GM12878 (cell line): ENCODE measurements at regions not wholly inside any gene's neighbourhood (a gene's known extent, or its start where the extent isn't known, plus 50 kb on each side); places are given as distances from the start of the nearest gene placed in this dataset.

ENCODE experiments used
- ATAC-seq: fragments of 200-7000 bp; cut with Tn5 transposase; 3 replicates; pipeline ENCODE4 v1.9.1; 2020; ENCODE audit warnings: mild to moderate bottlenecking, moderate library complexity
- BruUV-seq: library from RNA; stranded (reverse); fragments of 400-500 nt; replicated peaks from 2 replicates; lab custom pipeline; 2021; lab: Mats Ljungman, UMichigan
- CTCF ChIA-PET: fragments of 300-600 bp; sonication (Branson Sonifier 250); formaldehyde crosslinking; extraction: SDS; loops from one replicate; lab custom pipeline; 2021; ENCODE audit warnings: inconsistent platforms; lab: Yijun Ruan, JAX
- POLR2A ChIA-PET: fragments of 350-600 bp; formaldehyde crosslinking; extraction: SDS; loops from one replicate; lab custom pipeline; 2021; ENCODE audit warnings: inconsistent platforms; lab: Charles Lee
- RAD21 ChIA-PET: fragments of 300-600 bp; sonication (Branson Sonifier 250); formaldehyde crosslinking; loops from one replicate; lab custom pipeline; 2023; ENCODE audit warnings: antibody characterized with exemption; ENCODE audit not compliant: unreplicated experiment; lab: Charles Lee
- SMC1A ChIA-PET: fragments of 300-600 bp; sonication (Branson Sonifier 250); formaldehyde crosslinking; loops from one replicate; lab custom pipeline; 2023; ENCODE audit not compliant: unreplicated experiment, uncharacterized antibody; lab: Charles Lee
- DNase-seq: peaks from one replicate; pipeline ENCODE4 v3.0.0-alpha.2; 2011; ENCODE audit warnings: low read depth, low spot score
- FAIRE-seq: peaks from 3 replicates; lab custom pipeline; 2011; peaks lifted over from hg19 to GRCh38; lab: Jason Lieb, UNC
- H2AFZ ChIP-seq: 2 replicates; pipeline ENCODE4 v1.6.0; 2011; ENCODE audit warnings: low read depth, low read length, control low read depth; ENCODE audit not compliant: control insufficient read depth
- H3K27ac ChIP-seq: 2 replicates; pipeline ENCODE4 v1.5.1; 2011; ENCODE audit warnings: control low read depth; ENCODE audit not compliant: control insufficient read depth, insufficient read depth
- H3K27me3 ChIP-seq, 2 experiments: replicated peaks in 1 of 2; 2 replicates each; pipeline versions ENCODE4 v1.6.0 to v1.6.1; 2011; ENCODE audit warnings: low read length in 1 of 2; ENCODE audit not compliant: control insufficient read depth in 2 of 2, insufficient read depth in 2 of 2
- H3K36me3 ChIP-seq, 2 experiments: 2 replicates each; pipeline ENCODE4 v1.5.1; 2011; ENCODE audit warnings: low read length in 1 of 2; ENCODE audit not compliant: control insufficient read depth in 2 of 2, insufficient read depth in 2 of 2
- H3K4me1 ChIP-seq: 2 replicates; pipeline ENCODE4 v1.6.1; 2011; ENCODE audit warnings: mild to moderate bottlenecking, low read length, moderate library complexity, mixed read lengths; ENCODE audit not compliant: control insufficient read depth, insufficient read depth
- H3K4me2 ChIP-seq: 2 replicates; pipeline ENCODE4 v1.6.0; 2011; ENCODE audit warnings: control low read depth; ENCODE audit not compliant: control insufficient read depth, insufficient read depth
- H3K4me3 ChIP-seq: fragments of 200-600 bp; sonication (generic); 2 replicates; pipeline ENCODE4 v1.5.1; 2016
- H3K79me2 ChIP-seq: 2 replicates; pipeline ENCODE4 v1.6.0; 2011; ENCODE audit warnings: low read length; ENCODE audit not compliant: control insufficient read depth, insufficient read depth
- H3K9ac ChIP-seq: 2 replicates; pipeline ENCODE4 v1.8.0; 2011; ENCODE audit warnings: low read length, control low read depth, mixed read lengths; ENCODE audit not compliant: control insufficient read depth, insufficient read depth
- H3K9me3 ChIP-seq: replicated peaks from 3 replicates; pipeline ENCODE4 v1.5.1; 2011; ENCODE audit warnings: mild to moderate bottlenecking, low read length; ENCODE audit not compliant: control insufficient read depth, insufficient read depth
- H4K20me1 ChIP-seq: 2 replicates; pipeline ENCODE4 v1.6.0; 2011; ENCODE audit not compliant: control insufficient read depth, insufficient read depth
- ETV6 ChIP-seq, 2 experiments: fragments of 450-650 bp in 1 of 2; IDR thresholded peaks in 1 of 2; conservative IDR thresholded peaks in 1 of 2; 2 replicates each; pipeline ENCODE4 v1.6.1; 2014; ENCODE audit warnings: antibody characterized with exemption in 1 of 2, borderline replicate concordance in 1 of 2, low read depth in 1 of 2, mild to moderate bottlenecking in 1 of 2, moderate library complexity in 1 of 2
- JUND ChIP-seq: IDR thresholded peaks from 2 replicates; pipeline ENCODE4 v1.6.1; 2012; ENCODE audit warnings: low read depth, mild to moderate bottlenecking, low read length, improper control_type of control experiment, moderate library complexity
- KAT2A ChIP-seq: conservative IDR thresholded peaks from 2 replicates; pipeline ENCODE4 v1.6.1; 2011; ENCODE audit warnings: low read depth, low read length; ENCODE audit not compliant: control insufficient read depth
- KLF5 ChIP-seq: fragments of 450-650 bp; IDR thresholded peaks from 2 replicates; pipeline ENCODE4 v1.6.1; 2014; ENCODE audit warnings: mild to moderate bottlenecking; ENCODE audit not compliant: partially characterized antibody
- MTA3 ChIP-seq: IDR thresholded peaks from 2 replicates; pipeline ENCODE4 v1.6.1; 2012; ENCODE audit warnings: low read length, inconsistent platforms, borderline replicate concordance
- NR2F1 ChIP-seq: fragments of 450-650 bp; conservative IDR thresholded peaks from 2 replicates; pipeline ENCODE4 v1.6.1; 2017; ENCODE audit warnings: mild to moderate bottlenecking
- POLR2AphosphoS2 ChIP-seq: IDR thresholded peaks from 2 replicates; pipeline ENCODE4 v1.6.1; 2011; ENCODE audit warnings: low read depth, mild to moderate bottlenecking, low read length, improper control_type of control experiment, moderate library complexity
- RCOR1 ChIP-seq: conservative IDR thresholded peaks from 2 replicates; pipeline ENCODE4 v1.6.1; 2012; ENCODE audit warnings: low read depth, low read length, improper control_type of control experiment
- YBX1 ChIP-seq: fragments of 450-650 bp; IDR thresholded peaks from 2 replicates; pipeline ENCODE4 v1.6.1; 2016; ENCODE audit warnings: antibody characterized with exemption
- YY1 ChIP-seq: IDR thresholded peaks from 2 replicates; pipeline ENCODE4 v1.6.1; 2011; ENCODE audit warnings: low read depth, mild to moderate bottlenecking, low read length
- WGBS: methylation state at CpG from one replicate; pipeline ENCODE4 v1.1.6; 2016; ENCODE audit warnings: low lambda C conversion rate; ENCODE audit not compliant: insufficient replicate concordance, insufficient coverage; ENCODE audit errors: missing lambda C conversion rate; 5-methylcytosine and 5-hydroxymethylcytosine counted together
- in situ Hi-C: fragments of 300-500 bp; cut with MboI; formaldehyde crosslinking; loops from 9 replicates; pipeline ENCODE4 v1.14.3; 2018; ENCODE audit warnings: mixed read lengths
- intact Hi-C: fragments of 100-400 bp; cut with micrococcal nuclease; formaldehyde crosslinking; loops from one replicate; pipeline ENCODE4 v1.14.2; 2022; ENCODE audit not compliant: unreplicated experiment
- TF ChIP-seq, protein P1 (sequence below), 3 experiments: IDR thresholded peaks in 2 of 3; conservative IDR thresholded peaks in 1 of 3; 2 replicates each; pipeline ENCODE4 v1.5.1; 2011; ENCODE audit warnings: low read depth in 3 of 3, low read length in 3 of 3, mild to moderate bottlenecking in 3 of 3, control low read depth in 2 of 3, moderate library complexity in 2 of 3, inconsistent platforms in 1 of 3, mixed read lengths in 1 of 3; ENCODE audit not compliant: control insufficient read depth in 2 of 3, insufficient read depth in 1 of 3; ENCODE audit errors: extremely low read depth in 1 of 3
- TF ChIP-seq, protein P2 (sequence below): fragments of 450-650 bp; IDR thresholded peaks from 2 replicates; pipeline ENCODE4 v1.6.1; 2018; ENCODE audit warnings: borderline replicate concordance, mild to moderate bottlenecking; ENCODE audit not compliant: partially characterized antibody

DNA sequence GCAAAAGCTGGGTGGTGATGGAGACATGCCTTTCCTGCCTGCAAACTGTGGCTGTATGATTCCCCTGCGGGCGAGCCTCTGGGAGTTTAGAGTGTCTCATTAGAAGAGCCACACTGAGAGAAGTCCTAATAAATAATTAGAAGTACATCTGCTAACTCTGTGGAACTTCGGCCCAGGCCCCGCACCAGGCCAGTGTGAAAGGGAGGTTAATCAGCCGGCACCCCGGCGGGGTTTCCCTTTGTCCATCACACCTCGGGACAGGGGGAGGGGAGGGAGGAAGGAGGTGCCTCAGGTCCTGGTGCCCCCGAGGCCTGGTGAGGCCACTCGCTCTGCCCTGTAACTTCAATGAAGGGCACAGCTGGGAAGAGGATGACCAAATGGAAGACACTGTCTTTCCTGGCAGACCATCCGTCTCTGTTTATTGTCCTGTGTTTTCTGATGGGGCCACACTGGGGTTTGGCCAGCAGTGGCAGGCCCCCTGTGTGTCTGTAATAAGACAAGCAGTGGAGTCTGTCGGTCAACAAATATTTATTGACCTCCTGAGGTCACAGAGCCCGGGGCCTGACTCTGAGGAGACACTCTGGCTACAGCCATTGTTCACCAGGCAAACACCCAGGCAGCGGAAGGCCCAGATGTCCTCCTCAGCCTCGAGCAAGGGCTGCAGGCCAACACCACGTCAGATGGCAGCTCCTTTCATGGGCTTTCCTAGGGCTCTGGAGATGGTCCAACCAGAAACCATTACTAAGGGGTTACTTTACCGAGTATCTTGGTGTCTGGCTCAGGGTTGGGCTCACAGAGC, 267.5 kb upstream of the RAB4A start (continued):
- TF ChIP-seq, protein P1, sequence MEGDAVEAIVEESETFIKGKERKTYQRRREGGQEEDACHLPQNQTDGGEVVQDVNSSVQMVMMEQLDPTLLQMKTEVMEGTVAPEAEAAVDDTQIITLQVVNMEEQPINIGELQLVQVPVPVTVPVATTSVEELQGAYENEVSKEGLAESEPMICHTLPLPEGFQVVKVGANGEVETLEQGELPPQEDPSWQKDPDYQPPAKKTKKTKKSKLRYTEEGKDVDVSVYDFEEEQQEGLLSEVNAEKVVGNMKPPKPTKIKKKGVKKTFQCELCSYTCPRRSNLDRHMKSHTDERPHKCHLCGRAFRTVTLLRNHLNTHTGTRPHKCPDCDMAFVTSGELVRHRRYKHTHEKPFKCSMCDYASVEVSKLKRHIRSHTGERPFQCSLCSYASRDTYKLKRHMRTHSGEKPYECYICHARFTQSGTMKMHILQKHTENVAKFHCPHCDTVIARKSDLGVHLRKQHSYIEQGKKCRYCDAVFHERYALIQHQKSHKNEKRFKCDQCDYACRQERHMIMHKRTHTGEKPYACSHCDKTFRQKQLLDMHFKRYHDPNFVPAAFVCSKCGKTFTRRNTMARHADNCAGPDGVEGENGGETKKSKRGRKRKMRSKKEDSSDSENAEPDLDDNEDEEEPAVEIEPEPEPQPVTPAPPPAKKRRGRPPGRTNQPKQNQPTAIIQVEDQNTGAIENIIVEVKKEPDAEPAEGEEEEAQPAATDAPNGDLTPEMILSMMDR (IDR thresholded peaks at IDR 0.05 in 2 of 3, conservative IDR thresholded peaks at IDR 0.05 in 1 of 3; ENCODE audit: control insufficient read depth in 2 of 3, extremely low read depth in 1 of 3, insufficient read depth in 1 of 3, low read depth in 3 of 3, low read length in 3 of 3) = no peak
- TF ChIP-seq, protein P2, sequence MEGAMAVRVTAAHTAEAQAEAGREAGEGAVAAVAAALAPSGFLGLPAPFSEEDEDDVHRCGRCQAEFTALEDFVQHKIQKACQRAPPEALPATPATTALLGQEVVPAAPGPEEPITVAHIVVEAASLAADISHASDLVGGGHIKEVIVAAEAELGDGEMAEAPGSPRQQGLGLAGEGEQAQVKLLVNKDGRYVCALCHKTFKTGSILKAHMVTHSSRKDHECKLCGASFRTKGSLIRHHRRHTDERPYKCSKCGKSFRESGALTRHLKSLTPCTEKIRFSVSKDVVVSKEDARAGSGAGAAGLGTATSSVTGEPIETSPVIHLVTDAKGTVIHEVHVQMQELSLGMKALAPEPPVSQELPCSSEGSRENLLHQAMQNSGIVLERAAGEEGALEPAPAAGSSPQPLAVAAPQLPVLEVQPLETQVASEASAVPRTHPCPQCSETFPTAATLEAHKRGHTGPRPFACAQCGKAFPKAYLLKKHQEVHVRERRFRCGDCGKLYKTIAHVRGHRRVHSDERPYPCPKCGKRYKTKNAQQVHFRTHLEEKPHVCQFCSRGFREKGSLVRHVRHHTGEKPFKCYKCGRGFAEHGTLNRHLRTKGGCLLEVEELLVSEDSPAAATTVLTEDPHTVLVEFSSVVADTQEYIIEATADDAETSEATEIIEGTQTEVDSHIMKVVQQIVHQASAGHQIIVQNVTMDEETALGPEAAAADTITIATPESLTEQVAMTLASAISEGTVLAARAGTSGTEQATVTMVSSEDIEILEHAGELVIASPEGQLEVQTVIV = no peak
- no peak for TF ChIP-seq YY1

DNA sequence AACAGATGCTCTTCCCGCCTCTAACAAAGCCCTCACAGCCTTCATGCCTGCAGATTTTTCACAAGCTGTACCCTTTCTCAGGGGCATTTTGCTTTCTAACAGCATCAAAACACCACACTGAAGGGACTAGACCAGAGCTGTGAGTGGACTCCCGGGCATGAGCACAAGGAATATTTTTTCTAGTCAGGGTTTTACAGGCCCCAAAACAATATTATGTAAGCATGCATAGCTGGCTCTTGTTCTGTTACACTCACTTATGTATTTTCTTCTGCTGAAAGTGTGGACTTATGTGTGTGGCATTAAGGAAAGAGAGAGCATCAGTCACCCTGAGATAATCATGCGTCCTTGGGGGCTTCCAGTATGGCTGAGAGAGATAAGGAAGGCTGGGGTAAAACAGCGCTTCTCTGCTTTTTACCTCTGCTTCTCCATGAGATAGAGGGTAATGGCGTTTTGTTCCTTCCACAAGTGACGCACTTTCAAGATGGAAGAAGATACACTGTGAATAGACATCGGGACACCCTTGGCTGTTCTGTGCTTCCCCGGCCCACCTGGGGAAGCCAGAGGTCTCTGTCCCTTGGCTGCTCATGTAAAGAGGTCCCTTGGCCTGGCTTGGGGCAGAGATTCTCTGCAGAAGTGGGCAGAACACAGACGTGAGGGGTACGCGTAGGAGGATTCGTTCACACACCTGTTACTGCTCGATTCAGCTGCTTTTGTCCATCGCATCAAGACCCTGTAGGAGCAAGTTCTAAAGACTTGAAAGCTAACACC, 266.7 kb upstream of the RAB4A start:
- no peak for FAIRE-seq
- H3K27ac ChIP-seq = no peak overlapping the region
- SMC1A ChIA-PET = interaction anchor here (0.6 kb wide), 1 partner anchor 20 kb away, joined by 3 read pairs; no protein-coding TSS in a partner anchor
- peaks cover 1 to 3% of the 10 kb centered on the region in 2 experiments; a peak in 2 of 4 replicates for H3K27me3 ChIP-seq
- BruUV-seq = no TSS peak
- TF ChIP-seq NR2F1 (no peak), POLR2AphosphoS2 (no peak), JUND (no peak), KAT2A (no peak), ETV6 (conservative IDR thresholded peaks at IDR 0.05 in 1 of 2, IDR thresholded peaks at IDR 0.05 in 1 of 2; ENCODE audit: borderline replicate concordance in 1 of 2, low read depth in 1 of 2) (no peak), KLF5 (no peak), RCOR1 (no peak), MTA3 (no peak), YBX1 (no peak)
- TF ChIP-seq, protein P1 (IDR thresholded peaks at IDR 0.05 in 2 of 3, conservative IDR thresholded peaks at IDR 0.05 in 1 of 3; ENCODE audit: control insufficient read depth in 2 of 3, extremely low read depth in 1 of 3, insufficient read depth in 1 of 3, low read depth in 3 of 3, low read length in 3 of 3) = no peak
- TF ChIP-seq, all 136 proteins: peak for 0
- H3K36me3 ChIP-seq = no peaks in the 10 kb centered on the region
- CTCF ChIA-PET = no interaction called here
- POLR2A ChIA-PET = no interaction called here
- no peak overlapping the region for H2AFZ ChIP-seq
- ATAC-seq (no peak), DNase-seq (no peak)
- no peak overlapping the region for H3K4me2 ChIP-seq
- no peak overlapping the region for H3K4me3 ChIP-seq
- no peaks in the 10 kb centered on the region for H3K79me2 ChIP-seq
- intact Hi-C loops = no loop called here
- in situ Hi-C loops = no loop called here
- H4K20me1 ChIP-seq = no peaks in the 10 kb centered on the region
- WGBS = 47% methylated on average over 14 of the region's 14 CpGs
- RAD21 ChIA-PET = no interaction called here
- H3K9ac ChIP-seq = no peak overlapping the region
- H3K4me1 ChIP-seq = no peaks in the 10 kb centered on the region
- no peaks in the 10 kb centered on the region for H3K9me3 ChIP-seq
